Uterus (tissue), 3 donors: ENCODE measurements at regions not wholly inside any gene's neighbourhood (a gene's known extent, or its start where the extent isn't known, plus 50 kb on each side); places are given as distances from the start of the nearest gene placed in this dataset.

Experiments
- DNase-seq, 2 donors: peaks; one replicate each; pipeline ENCODE4 v3.0.0-alpha.2; 2019 to 2020
- H3K27ac ChIP-seq, 2 donors: fragments of 200-600 bp; sonication (generic); 1 replicate in 1 of 2; 2 replicates in 1 of 2; pipeline ENCODE4 v1.5.1; 2016 to 2018
- H3K27me3 ChIP-seq, 2 donors: fragments of 200-600 bp; sonication (generic); one replicate each; pipeline ENCODE4 v1.5.1; 2018 to 2019; ENCODE audit warnings: control low read depth in 1 of 2
- H3K36me3 ChIP-seq, 2 donors: fragments of 200-600 bp; sonication (generic); one replicate each; pipeline ENCODE4 v1.5.1; 2019; ENCODE audit warnings: control low read depth in 1 of 2
- H3K4me1 ChIP-seq, 2 donors: fragments of 200-600 bp; sonication (generic); one replicate each; pipeline ENCODE4 v1.5.1; 2018 to 2019; ENCODE audit warnings: control low read depth in 1 of 2
- H3K4me3 ChIP-seq, 2 donors: fragments of 200-600 bp; sonication (generic); 1 replicate in 1 of 2; 2 replicates in 1 of 2; pipeline ENCODE4 v1.5.1; 2018 to 2019; ENCODE audit warnings: mild to moderate bottlenecking in 1 of 2
- H3K9me3 ChIP-seq, 2 donors: fragments of 200-600 bp; sonication (generic); one replicate each; pipeline ENCODE4 v1.5.1; 2019; ENCODE audit warnings: control low read depth in 1 of 2
- POLR2A ChIP-seq, 2 donors: fragments of 450-650 bp; IDR thresholded peaks; one replicate each; pipeline ENCODE4 v1.6.1; 2016; ENCODE audit warnings: antibody characterized with exemption in 2 of 2, mild to moderate bottlenecking in 1 of 2, moderate library complexity in 1 of 2
- intact Hi-C: fragments of 100-400 bp; cut with DNase I; formaldehyde crosslinking; loops from one replicate; pipeline ENCODE4 v1.15.1; 2023; ENCODE audit warnings: low total_unique reads
- TF ChIP-seq, protein P1 (sequence below), 4 experiments: fragments of 200-600 bp in 2 of 4; fragments of 450-650 bp in 2 of 4; sonication (generic) in 2 of 4; IDR thresholded peaks; one replicate each; pipeline ENCODE4 v1.5.1; 2016 to 2019; ENCODE audit warnings: antibody characterized with exemption in 4 of 4, mild to moderate bottlenecking in 2 of 4, moderate library complexity in 1 of 4
- donor health status: DM: yes; HTN: yes; CAD: no.

DNA sequence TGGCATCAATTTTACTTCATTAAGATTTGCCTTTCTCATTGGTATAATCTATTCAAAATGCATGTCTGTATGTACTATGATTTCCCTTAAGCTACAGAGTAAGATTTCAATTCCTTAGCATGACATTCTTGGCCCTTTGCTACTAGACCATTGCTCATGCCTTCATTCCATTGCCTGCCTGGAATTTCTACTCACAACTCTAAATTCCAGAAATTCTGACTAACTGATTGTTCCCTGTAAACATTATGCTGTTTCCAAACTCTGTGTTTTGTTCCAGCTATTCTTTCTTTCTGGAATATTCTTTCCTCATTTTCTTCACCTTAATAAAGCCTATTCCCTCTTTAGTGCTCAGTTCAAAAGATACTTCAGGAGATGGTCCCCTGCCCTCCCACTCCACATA, 568.8 kb upstream of the SEMA6A start:
- no peak for TF ChIP-seq POLR2A (IDR thresholded peaks at IDR 0.05)
- TF ChIP-seq, protein P1, sequence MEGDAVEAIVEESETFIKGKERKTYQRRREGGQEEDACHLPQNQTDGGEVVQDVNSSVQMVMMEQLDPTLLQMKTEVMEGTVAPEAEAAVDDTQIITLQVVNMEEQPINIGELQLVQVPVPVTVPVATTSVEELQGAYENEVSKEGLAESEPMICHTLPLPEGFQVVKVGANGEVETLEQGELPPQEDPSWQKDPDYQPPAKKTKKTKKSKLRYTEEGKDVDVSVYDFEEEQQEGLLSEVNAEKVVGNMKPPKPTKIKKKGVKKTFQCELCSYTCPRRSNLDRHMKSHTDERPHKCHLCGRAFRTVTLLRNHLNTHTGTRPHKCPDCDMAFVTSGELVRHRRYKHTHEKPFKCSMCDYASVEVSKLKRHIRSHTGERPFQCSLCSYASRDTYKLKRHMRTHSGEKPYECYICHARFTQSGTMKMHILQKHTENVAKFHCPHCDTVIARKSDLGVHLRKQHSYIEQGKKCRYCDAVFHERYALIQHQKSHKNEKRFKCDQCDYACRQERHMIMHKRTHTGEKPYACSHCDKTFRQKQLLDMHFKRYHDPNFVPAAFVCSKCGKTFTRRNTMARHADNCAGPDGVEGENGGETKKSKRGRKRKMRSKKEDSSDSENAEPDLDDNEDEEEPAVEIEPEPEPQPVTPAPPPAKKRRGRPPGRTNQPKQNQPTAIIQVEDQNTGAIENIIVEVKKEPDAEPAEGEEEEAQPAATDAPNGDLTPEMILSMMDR (IDR thresholded peaks at IDR 0.05), result no peak
- intact Hi-C loops, result no loop called here
- Histone ChIP-seq H3K9me3 (no peaks in the 10 kb centered on the region), H3K4me3 (no peak overlapping the region), H3K27ac (no peak overlapping the region), H3K36me3 (no peaks in the 10 kb centered on the region), H3K27me3 (no peaks in the 10 kb centered on the region), H3K4me1 (no peaks in the 10 kb centered on the region)
- no peak for DNase-seq

- Histone ChIP-seq H3K27me3 (no peaks in the 10 kb centered on the region), H3K4me1 (no peaks in the 10 kb centered on the region), H3K4me3 (no peak overlapping the region), H3K36me3 (no peaks in the 10 kb centered on the region), H3K27ac (no peak overlapping the region), H3K9me3 (no peaks in the 10 kb centered on the region)
- DNase-seq, result no peak
- TF ChIP-seq POLR2A (IDR thresholded peaks at IDR 0.05), result no peak
- TF ChIP-seq, protein P1 (IDR thresholded peaks at IDR 0.05), result no peak
- intact Hi-C loops, result no loop called here
Observed at GRCh38 chr5:117138523-117138922, 563.9 kb upstream of the SEMA6A start.

- no peak for DNase-seq
- H3K9me3 ChIP-seq, result no peaks in the 10 kb centered on the region
- H3K4me3 ChIP-seq, result no peak overlapping the region
- no peaks in the 10 kb centered on the region for H3K4me1 ChIP-seq
- H3K36me3 ChIP-seq, result no peaks in the 10 kb centered on the region
- TF ChIP-seq, protein P1 (IDR thresholded peaks at IDR 0.05), result no peak
- no peak for TF ChIP-seq POLR2A (IDR thresholded peaks at IDR 0.05)
- H3K27ac ChIP-seq, result no peak overlapping the region
- no peaks in the 10 kb centered on the region for H3K27me3 ChIP-seq
- intact Hi-C loops, result no loop called here
Observed at GRCh38 chr5:117135851-117136250, 561.2 kb upstream of the SEMA6A start.

DNA sequence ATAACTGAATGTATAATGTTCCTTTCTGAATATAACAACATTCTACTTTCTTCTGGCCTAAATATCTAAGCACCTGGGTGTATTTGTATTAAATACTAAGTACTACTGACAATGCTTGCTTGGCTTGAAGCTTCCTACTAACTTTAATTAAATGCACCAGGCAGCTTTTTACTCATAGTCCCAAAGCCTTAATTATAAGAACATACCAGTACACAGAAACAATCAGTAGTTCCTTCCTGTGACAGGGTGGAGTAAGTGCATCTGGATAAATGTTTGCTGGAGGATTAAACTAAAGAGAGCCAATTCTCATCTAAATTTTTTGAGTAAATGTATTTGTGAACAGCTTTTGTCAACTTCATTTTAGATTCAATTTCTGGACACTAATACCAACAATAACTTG, 558.6 kb upstream of the SEMA6A start:
- Histone ChIP-seq H3K36me3 (no peaks in the 10 kb centered on the region), H3K9me3 (no peaks in the 10 kb centered on the region), H3K4me3 (no peak overlapping the region), H3K27me3 (no peaks in the 10 kb centered on the region), H3K27ac (no peak overlapping the region), H3K4me1 (no peaks in the 10 kb centered on the region)
- DNase-seq, result no peak
- intact Hi-C loops, result no loop called here
- TF ChIP-seq, protein P1 (IDR thresholded peaks at IDR 0.05), result no peak
- no peak for TF ChIP-seq POLR2A (IDR thresholded peaks at IDR 0.05)

DNA sequence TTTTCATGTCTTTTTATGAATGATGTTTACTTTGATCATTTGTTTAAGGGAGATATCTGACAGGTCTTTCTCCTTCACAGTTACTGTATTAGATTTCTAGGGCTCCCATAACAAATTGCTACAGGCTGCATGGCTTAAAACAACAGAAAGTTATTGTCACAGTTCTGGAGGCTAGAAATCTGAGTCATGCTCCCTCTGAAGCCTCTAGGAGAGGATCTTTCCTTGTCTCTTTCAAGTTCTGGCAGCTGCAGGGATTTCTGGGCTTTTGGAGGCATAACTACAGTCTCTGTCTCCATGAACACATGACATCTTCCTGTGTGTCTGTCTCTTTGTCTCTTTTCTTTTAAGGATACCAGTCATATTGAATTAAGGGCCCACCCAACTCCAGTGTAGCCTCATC, 557.3 kb upstream of the SEMA6A start:
- Histone ChIP-seq H3K9me3 (no peaks in the 10 kb centered on the region), H3K4me1 (no peaks in the 10 kb centered on the region), H3K4me3 (no peak overlapping the region), H3K36me3 (no peaks in the 10 kb centered on the region), H3K27ac (no peak overlapping the region), H3K27me3 (no peaks in the 10 kb centered on the region)
- no peak for DNase-seq
- intact Hi-C loops, result no loop called here
- TF ChIP-seq POLR2A (IDR thresholded peaks at IDR 0.05), result no peak
- TF ChIP-seq, protein P1 (IDR thresholded peaks at IDR 0.05), result no peak
